BLaER1 treated with 17β-estradiol and CSF1 and Interleukin-3, amounts not matched to agents 10 nM and 100 nM (cell line): ENCODE measurements at regions not wholly inside any gene's neighbourhood (a gene's known extent, or its start where the extent isn't known, plus 50 kb on each side); places are given as distances from the start of the nearest gene placed in this dataset.

ENCODE experiments used
- H3K27ac ChIP-seq, 11 experiments: shearing (Covaris generic); formaldehyde crosslinking; 2 replicates each; pipeline ENCODE4 v1.8.1; 2022
- H3K27me3 ChIP-seq, 11 experiments: shearing (Covaris generic); formaldehyde crosslinking; 2 replicates each; pipeline ENCODE4 v1.8.1; 2022
- H3K36me3 ChIP-seq, 11 experiments: shearing (Covaris generic); formaldehyde crosslinking; 2 replicates each; pipeline ENCODE4 v1.8.1; 2022
- H3K4me1 ChIP-seq, 10 experiments: shearing (Covaris generic); formaldehyde crosslinking; 2 replicates each; pipeline ENCODE4 v1.8.1; 2022
- H3K4me2 ChIP-seq, 11 experiments: shearing (Covaris generic); formaldehyde crosslinking; 2 replicates each; pipeline ENCODE4 v1.8.1; 2022
- H3K4me3 ChIP-seq, 10 experiments: shearing (Covaris generic); formaldehyde crosslinking; 2 replicates each; pipeline ENCODE4 v1.8.1; 2022
- H3K9ac ChIP-seq, 11 experiments: shearing (Covaris generic); formaldehyde crosslinking; 2 replicates each; pipeline ENCODE4 v1.8.1; 2022
- H3K9me3 ChIP-seq, 11 experiments: shearing (Covaris generic); formaldehyde crosslinking; replicated peaks in 1 of 11; 2 replicates each; pipeline ENCODE4 v1.8.1; 2022
- H4K20me1 ChIP-seq, 11 experiments: shearing (Covaris generic); formaldehyde crosslinking; 2 replicates each; pipeline ENCODE4 v1.8.1; 2022
- Cebpa-rat ChIP-seq, 11 experiments: shearing (Covaris generic); IDR thresholded peaks; 2 replicates each; pipeline ENCODE4 v1.8.1; 2022

GRCh38 chr7:98565103-98565502, 52.0 kb upstream of the NPTX2 start:
- H3K36me3 ChIP-seq = no peaks in the 10 kb centered on the region
- TF ChIP-seq Cebpa-rat (IDR thresholded peaks at IDR 0.05) = no peak
- no peak overlapping the region for H3K4me3 ChIP-seq
- no peaks in the 10 kb centered on the region for H3K27me3 ChIP-seq
- no peak overlapping the region for H3K9ac ChIP-seq
- H3K4me2 ChIP-seq = no peak overlapping the region
- H3K27ac ChIP-seq = no peak overlapping the region
- no peaks in the 10 kb centered on the region for H4K20me1 ChIP-seq
- H3K9me3 ChIP-seq = peaks cover 20 to 42% (median 33%) of the 10 kb centered on the region in 11 experiments; a peak in 21 of 22 replicates
- H3K4me1 ChIP-seq = peaks cover 0 to 19% (median 16%) of the 10 kb centered on the region in 10 experiments; a peak in 14 of 20 replicates

DNA sequence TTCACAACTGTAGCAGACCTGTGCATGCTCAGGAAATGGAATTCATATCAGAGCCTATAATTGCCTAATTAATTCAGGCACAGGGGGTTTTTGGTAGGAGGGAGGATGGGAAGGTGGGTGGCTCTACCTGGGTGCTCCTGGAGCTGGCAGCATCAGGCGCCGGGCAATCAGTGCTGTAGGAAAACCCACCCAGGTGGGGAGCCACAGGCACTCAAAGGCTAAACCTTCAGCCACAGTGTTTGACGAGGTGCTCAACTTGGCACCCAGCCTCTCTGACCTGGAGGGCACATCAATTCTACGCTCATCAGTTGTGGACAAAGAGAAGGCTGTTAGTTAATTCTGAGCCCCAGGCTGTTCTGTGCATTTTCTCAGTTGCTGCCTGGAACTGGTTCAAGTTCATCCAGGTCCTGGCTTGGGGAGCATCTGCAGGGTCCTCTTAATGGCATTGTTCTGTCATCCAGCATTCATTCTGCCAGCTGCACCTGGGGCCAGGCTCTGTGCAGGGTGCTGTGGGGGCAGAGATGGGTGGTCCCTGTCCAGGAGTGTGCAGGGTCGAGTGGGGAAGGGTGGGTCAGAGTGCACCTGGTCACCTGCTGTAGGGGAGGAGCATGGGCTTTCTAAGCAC, 54.1 kb upstream of the NPTX2 start:
- Histone ChIP-seq H3K27me3 (no peaks in the 10 kb centered on the region), H3K36me3 (no peaks in the 10 kb centered on the region), H3K27ac (no peak overlapping the region), H3K9me3 (peaks cover 22 to 47% (median 35%) of the 10 kb centered on the region in 11 experiments; a peak in 21 of 22 replicates), H3K4me2 (peak overlapping the region in 8 of 11 experiments; percentile 5 to 68 (median 40); a peak in 15 of 22 replicates), H3K4me1 (peaks cover 0 to 28% (median 22%) of the 10 kb centered on the region in 10 experiments; a peak in 14 of 20 replicates), H3K9ac (no peak overlapping the region), H4K20me1 (no peaks in the 10 kb centered on the region), H3K4me3 (no peak overlapping the region)
- TF ChIP-seq Cebpa-rat (IDR thresholded peaks at IDR 0.05) = no peak

GRCh38 chr7:98562381-98562823, 54.7 kb upstream of the NPTX2 start:
- Histone ChIP-seq H3K9ac (no peak overlapping the region), H3K4me2 (peak overlapping the region in 8 of 11 experiments; percentile 5 to 68 (median 40); a peak in 14 of 22 replicates), H3K36me3 (no peaks in the 10 kb centered on the region), H3K4me3 (no peak overlapping the region), H3K27me3 (no peaks in the 10 kb centered on the region), H3K9me3 (peaks cover 22 to 47% (median 35%) of the 10 kb centered on the region in 11 experiments; a peak in 21 of 22 replicates), H3K4me1 (peaks cover 0 to 28% (median 22%) of the 10 kb centered on the region in 10 experiments; a peak in 14 of 20 replicates), H3K27ac (no peak overlapping the region), H4K20me1 (no peaks in the 10 kb centered on the region)
- no peak for TF ChIP-seq Cebpa-rat (IDR thresholded peaks at IDR 0.05)

DNA sequence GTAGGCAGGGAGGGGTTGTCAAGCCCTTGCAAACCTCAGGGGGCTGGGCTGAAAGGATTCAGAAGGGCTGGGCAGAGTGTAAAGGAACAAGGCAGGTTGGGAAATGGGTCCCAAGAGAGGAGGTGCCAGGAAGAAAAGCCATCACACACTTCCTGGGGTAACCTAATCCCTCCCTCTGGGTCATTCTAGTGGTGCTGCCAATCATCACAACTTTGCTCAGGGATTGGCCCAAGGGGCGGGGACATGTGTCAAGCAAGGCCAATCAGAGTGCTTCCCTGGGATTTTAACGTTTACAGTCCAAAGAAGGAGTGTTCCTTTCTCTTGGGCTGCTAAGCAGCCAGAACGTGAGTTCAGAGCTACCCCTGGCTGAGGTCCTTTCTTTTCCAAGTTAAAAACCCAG, 57.1 kb upstream of the NPTX2 start:
- no peaks in the 10 kb centered on the region for H4K20me1 ChIP-seq
- no peaks in the 10 kb centered on the region for H3K27me3 ChIP-seq
- H3K4me2 ChIP-seq = peak overlapping the region in 9 of 11 experiments; percentile 10 to 49 (median 35); a peak in 14 of 22 replicates
- peak in 2 of 11 experiments; percentile 27 to 39; a peak in 3 of 22 replicates for TF ChIP-seq Cebpa-rat (IDR thresholded peaks at IDR 0.05)
- H3K9ac ChIP-seq = no peak overlapping the region; a peak in 1 of 22 replicates
- H3K4me1 ChIP-seq = peaks cover 0 to 28% (median 22%) of the 10 kb centered on the region in 10 experiments; a peak in 14 of 20 replicates
- H3K4me3 ChIP-seq = peak overlapping the region in 1 of 10 experiments; percentile 18; a peak in 1 of 20 replicates
- H3K27ac ChIP-seq = peak overlapping the region in 4 of 11 experiments; percentile 42 to 63 (median 54); a peak in 5 of 22 replicates
- no peaks in the 10 kb centered on the region for H3K36me3 ChIP-seq
- H3K9me3 ChIP-seq = peaks cover 20 to 41% (median 31%) of the 10 kb centered on the region in 11 experiments; a peak in 21 of 22 replicates

GRCh38 chr7:98559219-98559618, 57.9 kb upstream of the NPTX2 start:
- Histone ChIP-seq H3K4me3 (no peak overlapping the region), H3K9ac (no peak overlapping the region), H3K4me1 (peaks cover 0 to 28% (median 22%) of the 10 kb centered on the region in 10 experiments; a peak in 14 of 20 replicates), H3K9me3 (peaks cover 14 to 34% (median 23%) of the 10 kb centered on the region in 11 experiments; a peak in 21 of 22 replicates), H3K27ac (peak overlapping the region in 3 of 11 experiments; percentile 23 to 48 (median 40); a peak in 4 of 22 replicates), H3K36me3 (no peaks in the 10 kb centered on the region), H3K27me3 (no peaks in the 10 kb centered on the region), H4K20me1 (no peaks in the 10 kb centered on the region), H3K4me2 (peak overlapping the region in 4 of 11 experiments; percentile 14 to 49 (median 44); a peak in 5 of 22 replicates)
- TF ChIP-seq Cebpa-rat (IDR thresholded peaks at IDR 0.05) = no peak

GRCh38 chr7:98557538-98558031, 59.5 kb upstream of the NPTX2 start:
- no peak overlapping the region for H3K9ac ChIP-seq
- H3K4me3 ChIP-seq = no peak overlapping the region
- H3K4me2 ChIP-seq = no peak overlapping the region
- H3K27me3 ChIP-seq = no peaks in the 10 kb centered on the region
- no peak for TF ChIP-seq Cebpa-rat (IDR thresholded peaks at IDR 0.05)
- H3K9me3 ChIP-seq = peaks cover 25 to 41% (median 29%) of the 10 kb centered on the region in 11 experiments
- peaks cover 0 to 20% (median 13%) of the 10 kb centered on the region in 10 experiments; a peak in 14 of 20 replicates for H3K4me1 ChIP-seq
- no peaks in the 10 kb centered on the region for H4K20me1 ChIP-seq
- no peak overlapping the region for H3K27ac ChIP-seq
- no peaks in the 10 kb centered on the region for H3K36me3 ChIP-seq

GRCh38 chr7:98556288-98556687, 60.8 kb upstream of the NPTX2 start:
- no peaks in the 10 kb centered on the region for H4K20me1 ChIP-seq
- H3K27ac ChIP-seq = no peak overlapping the region
- no peak overlapping the region for H3K9ac ChIP-seq
- no peak overlapping the region for H3K4me3 ChIP-seq
- H3K27me3 ChIP-seq = no peaks in the 10 kb centered on the region
- H3K4me1 ChIP-seq = peaks cover 0 to 16% (median 9%) of the 10 kb centered on the region in 10 experiments; a peak in 14 of 20 replicates
- peaks cover 30 to 41% (median 35%) of the 10 kb centered on the region in 11 experiments for H3K9me3 ChIP-seq
- no peaks in the 10 kb centered on the region for H3K36me3 ChIP-seq
- no peak overlapping the region for H3K4me2 ChIP-seq
- TF ChIP-seq Cebpa-rat (IDR thresholded peaks at IDR 0.05) = no peak

DNA sequence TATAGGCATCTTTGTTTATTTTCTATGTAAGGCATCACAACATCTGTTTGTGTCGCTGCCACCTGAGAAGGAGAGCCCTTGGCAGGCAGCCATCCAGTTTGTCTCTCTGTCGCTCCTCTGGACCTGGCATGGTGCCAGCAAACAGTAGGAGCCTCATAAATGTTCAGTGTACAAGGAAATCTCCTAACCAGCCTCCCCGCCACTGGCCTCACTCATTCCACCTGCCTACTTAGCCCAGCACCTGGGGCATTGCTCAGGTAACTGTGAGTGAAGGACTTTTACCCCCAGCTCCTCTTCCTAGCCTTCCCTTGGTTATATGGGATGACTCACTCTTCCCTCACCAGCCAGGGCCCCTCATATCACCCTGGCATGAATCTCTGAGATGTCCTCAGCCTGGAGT, 61.7 kb upstream of the NPTX2 start:
- no peak for TF ChIP-seq Cebpa-rat (IDR thresholded peaks at IDR 0.05)
- no peak overlapping the region for H3K4me2 ChIP-seq
- H3K9me3 ChIP-seq = peaks cover 28 to 39% (median 33%) of the 10 kb centered on the region in 11 experiments
- peaks cover 0 to 14% (median 8%) of the 10 kb centered on the region in 10 experiments; a peak in 14 of 20 replicates for H3K4me1 ChIP-seq
- no peaks in the 10 kb centered on the region for H3K36me3 ChIP-seq
- no peak overlapping the region for H3K27ac ChIP-seq
- H3K4me3 ChIP-seq = no peak overlapping the region
- no peak overlapping the region for H3K9ac ChIP-seq
- no peaks in the 10 kb centered on the region for H4K20me1 ChIP-seq
- no peaks in the 10 kb centered on the region for H3K27me3 ChIP-seq

DNA sequence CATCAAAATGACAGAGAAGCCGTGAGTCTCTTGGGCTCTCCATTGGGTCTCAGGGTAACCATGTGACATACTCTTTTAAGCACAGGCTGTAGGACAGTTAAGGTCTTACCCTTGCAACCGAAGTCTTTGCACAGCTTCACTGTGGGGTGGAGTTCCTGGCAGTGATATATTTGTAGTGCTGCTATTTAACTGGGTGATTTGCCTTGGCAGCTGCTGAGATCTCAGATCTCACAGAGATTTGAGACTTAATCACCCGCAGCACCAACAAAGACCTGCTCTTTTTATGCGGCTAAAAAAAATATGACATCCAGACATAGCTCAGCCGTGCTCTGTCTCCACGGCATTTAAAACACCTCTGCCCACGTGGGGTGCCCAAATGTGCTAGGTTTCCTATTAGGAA, 63.4 kb upstream of the NPTX2 start:
- no peak overlapping the region for H3K4me2 ChIP-seq
- no peaks in the 10 kb centered on the region for H3K27me3 ChIP-seq
- no peak for TF ChIP-seq Cebpa-rat (IDR thresholded peaks at IDR 0.05)
- no peak overlapping the region for H3K4me3 ChIP-seq
- H3K27ac ChIP-seq = no peak overlapping the region
- no peaks in the 10 kb centered on the region for H3K36me3 ChIP-seq
- no peaks in the 10 kb centered on the region for H4K20me1 ChIP-seq
- H3K9me3 ChIP-seq = peaks cover 24 to 31% (median 26%) of the 10 kb centered on the region in 11 experiments
- no peaks in the 10 kb centered on the region for H3K4me1 ChIP-seq
- H3K9ac ChIP-seq = no peak overlapping the region
